Panc1 (cell line): ENCODE measurements at regions not wholly inside any gene's neighbourhood (a gene's known extent, or its start where the extent isn't known, plus 50 kb on each side); places are given as distances from the start of the nearest gene placed in this dataset.

Source experiments
- CTCF ChIP-seq: fragments of 450-650 bp; IDR thresholded peaks from 2 replicates; pipeline ENCODE4 v1.5.1; 2017; ENCODE audit warnings: mild to moderate bottlenecking
- POLR2AphosphoS5 ChIP-seq: IDR thresholded peaks from 2 replicates; pipeline ENCODE4 v1.6.1; 2012; ENCODE audit warnings: mild to moderate bottlenecking, low read depth, low read length, moderate library complexity
- REST ChIP-seq, 2 experiments: IDR thresholded peaks; 2 replicates each; pipeline ENCODE4 v1.6.1; 2011 to 2012; ENCODE audit warnings: low read depth in 2 of 2, control low read depth in 1 of 2, low read length in 1 of 2, mild to moderate bottlenecking in 1 of 2, moderate library complexity in 1 of 2; ENCODE audit not compliant: insufficient read depth in 1 of 2
- SIN3A ChIP-seq: IDR thresholded peaks from 2 replicates; pipeline ENCODE4 v1.6.1; 2012; ENCODE audit warnings: low read depth, mild to moderate bottlenecking, low read length, moderate library complexity, borderline replicate concordance; ENCODE audit not compliant: insufficient read depth
- TCF7L2 ChIP-seq: IDR thresholded peaks from 2 replicates; pipeline ENCODE4 v1.6.1; 2011; ENCODE audit warnings: mild to moderate bottlenecking, low read depth, low read length, inconsistent platforms

GRCh38 chr6:168888786-168889345, 364.8 kb downstream of the THBS2 start:
- no peak for TF ChIP-seq CTCF
- no peak for TF ChIP-seq POLR2AphosphoS5
- no peak for TF ChIP-seq SIN3A
- TF ChIP-seq REST (IDR thresholded peaks at IDR 0.05; ENCODE audit: insufficient read depth in 1 of 2, low read depth in 2 of 2, low read length in 1 of 2) = no peak
- TF ChIP-seq TCF7L2 = no peak
